ENCODE measurements at regions not wholly inside any gene's neighbourhood (a gene's known extent, or its start where the extent isn't known, plus 50 kb on each side); places are given as distances from the start of the nearest gene placed in this dataset.

DNA sequence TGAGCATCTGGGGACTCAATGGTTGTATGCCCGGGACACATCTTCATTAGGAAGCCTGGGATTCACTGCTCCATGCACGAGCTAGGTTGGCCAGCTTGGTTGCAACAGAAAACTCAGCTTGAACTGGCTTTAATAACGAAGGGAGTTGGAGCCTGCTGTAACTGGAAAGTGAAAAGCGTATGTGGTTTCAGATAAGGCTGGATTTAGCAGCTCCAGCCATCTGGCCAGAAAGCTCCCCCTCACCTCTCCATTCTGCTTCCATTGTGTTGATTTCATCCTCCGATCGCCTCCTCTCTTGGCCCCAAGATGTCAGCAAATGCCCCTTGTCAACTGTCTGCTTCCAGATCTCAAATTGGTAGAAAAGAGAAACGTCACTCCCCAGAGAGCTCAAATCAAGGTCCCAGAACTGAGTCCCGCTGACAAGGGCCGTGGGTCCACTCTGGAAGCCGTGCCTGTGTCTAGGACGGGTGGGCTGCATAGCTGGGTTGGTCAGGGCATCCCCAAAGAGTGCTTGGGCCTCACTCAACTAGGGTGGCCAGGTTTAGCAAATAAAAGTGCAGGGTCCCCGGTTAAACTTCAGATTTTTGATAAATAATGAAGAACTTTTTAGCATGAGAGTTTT is 117.0 kb upstream of the PMEPA1 start:
- ChIA-PET CTCF (no interaction called here), POLR2A (ENCODE audit: low non-redundant PET) (no interaction called here)
- BruUV-seq (replicated peaks): no TSS peak
- no peaks in the 10 kb centered on the region for H3K9me3 ChIP-seq (ENCODE audit: low read depth, low read length, poor library complexity, severe bottlenecking)
- intact Hi-C loops (cut with micrococcal nuclease; ENCODE audit: unreplicated experiment): no loop called here
- no peak overlapping the region for H3K4me3 ChIP-seq (ENCODE audit: low read depth, low read length, poor library complexity, severe bottlenecking)
- H3K27ac ChIP-seq (ENCODE audit: low read depth, low read length, poor library complexity, severe bottlenecking): no peak overlapping the region
- H3K4me1 ChIP-seq (ENCODE audit: insufficient read depth, low read length, poor library complexity, severe bottlenecking): no peaks in the 10 kb centered on the region
- no peak for TF ChIP-seq EZH2 (IDR thresholded peaks at IDR 0.05; ENCODE audit: borderline replicate concordance, low read depth, low read length, poor library complexity, severe bottlenecking)
- TF ChIP-seq, protein P1, sequence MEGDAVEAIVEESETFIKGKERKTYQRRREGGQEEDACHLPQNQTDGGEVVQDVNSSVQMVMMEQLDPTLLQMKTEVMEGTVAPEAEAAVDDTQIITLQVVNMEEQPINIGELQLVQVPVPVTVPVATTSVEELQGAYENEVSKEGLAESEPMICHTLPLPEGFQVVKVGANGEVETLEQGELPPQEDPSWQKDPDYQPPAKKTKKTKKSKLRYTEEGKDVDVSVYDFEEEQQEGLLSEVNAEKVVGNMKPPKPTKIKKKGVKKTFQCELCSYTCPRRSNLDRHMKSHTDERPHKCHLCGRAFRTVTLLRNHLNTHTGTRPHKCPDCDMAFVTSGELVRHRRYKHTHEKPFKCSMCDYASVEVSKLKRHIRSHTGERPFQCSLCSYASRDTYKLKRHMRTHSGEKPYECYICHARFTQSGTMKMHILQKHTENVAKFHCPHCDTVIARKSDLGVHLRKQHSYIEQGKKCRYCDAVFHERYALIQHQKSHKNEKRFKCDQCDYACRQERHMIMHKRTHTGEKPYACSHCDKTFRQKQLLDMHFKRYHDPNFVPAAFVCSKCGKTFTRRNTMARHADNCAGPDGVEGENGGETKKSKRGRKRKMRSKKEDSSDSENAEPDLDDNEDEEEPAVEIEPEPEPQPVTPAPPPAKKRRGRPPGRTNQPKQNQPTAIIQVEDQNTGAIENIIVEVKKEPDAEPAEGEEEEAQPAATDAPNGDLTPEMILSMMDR (conservative IDR thresholded peaks at IDR 0.05; ENCODE audit: low read depth, low read length): no peak
- no peaks in the 10 kb centered on the region for H3K27me3 ChIP-seq (replicated peaks; ENCODE audit: insufficient read depth, low read depth, low read length, poor library complexity)
- H3K36me3 ChIP-seq (ENCODE audit: insufficient read depth, low read length, poor library complexity, severe bottlenecking): no peaks in the 10 kb centered on the region
- DNase-seq (ENCODE audit: low spot score): no peak

DNA sequence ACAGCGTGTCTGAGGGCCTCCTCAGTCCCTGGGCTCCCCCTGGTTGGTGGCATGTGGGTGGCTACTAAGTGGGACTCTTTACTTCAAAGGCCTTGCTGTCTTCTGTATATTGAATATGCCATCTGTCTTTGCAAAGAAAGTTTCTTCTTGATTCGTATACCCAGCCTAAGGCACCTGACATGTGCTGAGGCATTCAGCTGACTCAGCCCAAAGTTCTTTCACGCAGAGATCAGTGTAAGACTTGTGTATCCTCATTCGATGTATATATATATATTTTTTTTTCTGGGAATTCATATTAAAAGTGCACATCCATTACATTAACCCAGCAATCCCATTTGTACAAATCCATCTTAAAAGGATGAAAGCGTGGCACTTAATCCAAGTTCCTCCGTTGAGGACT is 115.1 kb upstream of the PMEPA1 start:
- H3K27me3 ChIP-seq (replicated peaks; ENCODE audit: insufficient read depth, low read depth, low read length, poor library complexity): no peaks in the 10 kb centered on the region
- no peak overlapping the region for H3K27ac ChIP-seq (ENCODE audit: low read depth, low read length, poor library complexity, severe bottlenecking)
- no peaks in the 10 kb centered on the region for H3K36me3 ChIP-seq (ENCODE audit: insufficient read depth, low read length, poor library complexity, severe bottlenecking)
- TF ChIP-seq EZH2 (IDR thresholded peaks at IDR 0.05; ENCODE audit: borderline replicate concordance, low read depth, low read length, poor library complexity, severe bottlenecking): no peak
- TF ChIP-seq, protein P1 (conservative IDR thresholded peaks at IDR 0.05; ENCODE audit: low read depth, low read length): no peak
- H3K9me3 ChIP-seq (ENCODE audit: low read depth, low read length, poor library complexity, severe bottlenecking): no peaks in the 10 kb centered on the region
- ChIA-PET POLR2A (ENCODE audit: low non-redundant PET) (no interaction called here), CTCF (no interaction called here)
- DNase-seq (ENCODE audit: low spot score): no peak
- no peaks in the 10 kb centered on the region for H3K4me1 ChIP-seq (ENCODE audit: insufficient read depth, low read length, poor library complexity, severe bottlenecking)
- intact Hi-C loops (cut with micrococcal nuclease; ENCODE audit: unreplicated experiment): no loop called here
- H3K4me3 ChIP-seq (ENCODE audit: low read depth, low read length, poor library complexity, severe bottlenecking): no peak overlapping the region
- BruUV-seq (replicated peaks): no TSS peak

DNA sequence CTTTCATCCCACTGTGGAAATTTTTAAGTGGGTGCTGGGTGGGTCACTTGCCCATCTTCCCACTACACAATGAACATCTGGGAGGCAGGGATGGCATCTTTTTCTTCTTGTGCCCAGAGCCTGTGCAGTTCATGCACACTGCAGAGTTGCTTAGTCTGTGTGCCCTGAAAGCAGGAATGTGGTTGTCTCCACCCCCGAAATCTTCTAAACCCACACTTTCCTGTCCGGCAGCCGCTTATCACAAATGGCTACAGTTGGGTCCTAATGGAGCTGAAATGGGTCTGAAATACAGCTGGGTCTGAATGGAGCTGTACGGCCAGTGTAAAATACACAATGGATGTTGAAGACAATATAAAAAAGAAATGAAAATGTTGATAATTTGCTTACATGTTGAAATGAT is 112.1 kb upstream of the PMEPA1 start:
- Histone ChIP-seq H3K36me3 (ENCODE audit: insufficient read depth, low read length, poor library complexity, severe bottlenecking) (no peaks in the 10 kb centered on the region), H3K9me3 (ENCODE audit: low read depth, low read length, poor library complexity, severe bottlenecking) (no peaks in the 10 kb centered on the region), H3K27ac (ENCODE audit: low read depth, low read length, poor library complexity, severe bottlenecking) (no peak overlapping the region), H3K4me1 (ENCODE audit: insufficient read depth, low read length, poor library complexity, severe bottlenecking) (no peaks in the 10 kb centered on the region), H3K27me3 (replicated peaks; ENCODE audit: insufficient read depth, low read depth, low read length, poor library complexity) (peaks cover 24% of the 10 kb centered on the region), H3K4me3 (ENCODE audit: low read depth, low read length, poor library complexity, severe bottlenecking) (no peak overlapping the region)
- TF ChIP-seq, protein P1 (conservative IDR thresholded peaks at IDR 0.05; ENCODE audit: low read depth, low read length): no peak
- no peak for TF ChIP-seq EZH2 (IDR thresholded peaks at IDR 0.05; ENCODE audit: borderline replicate concordance, low read depth, low read length, poor library complexity, severe bottlenecking)
- DNase-seq (ENCODE audit: low spot score): no peak
- POLR2A ChIA-PET (ENCODE audit: low non-redundant PET): no interaction called here
- no TSS peak for BruUV-seq (replicated peaks)
- intact Hi-C loops (cut with micrococcal nuclease; ENCODE audit: unreplicated experiment): no loop called here
- CTCF ChIA-PET: no interaction called here
